Thyroid gland (tissue), 4 donors: ENCODE measurements at regions not wholly inside any gene's neighbourhood (a gene's known extent, or its start where the extent isn't known, plus 50 kb on each side); places are given as distances from the start of the nearest gene placed in this dataset.

Source experiments
- CTCF ChIP-seq, 6 experiments: fragments of 200-600 bp in 3 of 6; fragments of 450-650 bp in 3 of 6; sonication (generic) in 3 of 6; IDR thresholded peaks; one replicate each; pipeline ENCODE4 v1.5.1; 2016 to 2019; ENCODE audit warnings: antibody characterized with exemption in 6 of 6, mild to moderate bottlenecking in 2 of 6, inconsistent platforms in 1 of 6, moderate library complexity in 1 of 6
- POLR2A ChIP-seq, 2 donors: fragments of 450-650 bp; IDR thresholded peaks; one replicate each; pipeline ENCODE4 v1.6.1; 2017; ENCODE audit warnings: antibody characterized with exemption in 2 of 2, mild to moderate bottlenecking in 2 of 2, moderate library complexity in 1 of 2

- no peak for TF ChIP-seq CTCF (IDR thresholded peaks at IDR 0.05)
- no peak for TF ChIP-seq POLR2A (IDR thresholded peaks at IDR 0.05)
These were observed 83.8 kb downstream of the LEPR start for GRCh38 chr1:65504263-65504662.
